GM12874 (cell line): ENCODE measurements at regions not wholly inside any gene's neighbourhood (a gene's known extent, or its start where the extent isn't known, plus 50 kb on each side); places are given as distances from the start of the nearest gene placed in this dataset.

ENCODE experiments used
- TF ChIP-seq, protein P1 (sequence below): IDR thresholded peaks from 2 replicates; pipeline ENCODE4 v1.5.1; 2011; ENCODE audit warnings: low read depth, mild to moderate bottlenecking, control low read depth, low read length, moderate library complexity; ENCODE audit not compliant: insufficient read depth

DNA sequence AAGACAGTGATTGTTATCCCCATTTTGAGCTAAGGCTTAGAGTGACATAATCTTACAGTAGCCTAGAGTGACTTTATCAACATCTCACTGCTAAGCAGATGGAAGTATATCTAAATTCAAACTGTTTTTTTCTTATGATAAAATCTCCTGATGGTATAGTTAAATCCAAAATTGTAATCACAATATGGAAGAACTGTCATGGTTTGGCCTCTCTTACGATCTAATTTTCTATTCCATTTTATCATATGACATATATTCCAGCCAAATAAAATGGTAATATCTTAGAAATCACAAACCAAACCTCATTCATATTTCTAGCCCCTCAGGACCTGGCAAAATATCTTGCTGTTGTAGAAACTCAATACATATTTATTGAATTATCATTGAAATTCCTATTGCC is 864.7 kb downstream of the SLC6A15 start:
- TF ChIP-seq, protein P1, sequence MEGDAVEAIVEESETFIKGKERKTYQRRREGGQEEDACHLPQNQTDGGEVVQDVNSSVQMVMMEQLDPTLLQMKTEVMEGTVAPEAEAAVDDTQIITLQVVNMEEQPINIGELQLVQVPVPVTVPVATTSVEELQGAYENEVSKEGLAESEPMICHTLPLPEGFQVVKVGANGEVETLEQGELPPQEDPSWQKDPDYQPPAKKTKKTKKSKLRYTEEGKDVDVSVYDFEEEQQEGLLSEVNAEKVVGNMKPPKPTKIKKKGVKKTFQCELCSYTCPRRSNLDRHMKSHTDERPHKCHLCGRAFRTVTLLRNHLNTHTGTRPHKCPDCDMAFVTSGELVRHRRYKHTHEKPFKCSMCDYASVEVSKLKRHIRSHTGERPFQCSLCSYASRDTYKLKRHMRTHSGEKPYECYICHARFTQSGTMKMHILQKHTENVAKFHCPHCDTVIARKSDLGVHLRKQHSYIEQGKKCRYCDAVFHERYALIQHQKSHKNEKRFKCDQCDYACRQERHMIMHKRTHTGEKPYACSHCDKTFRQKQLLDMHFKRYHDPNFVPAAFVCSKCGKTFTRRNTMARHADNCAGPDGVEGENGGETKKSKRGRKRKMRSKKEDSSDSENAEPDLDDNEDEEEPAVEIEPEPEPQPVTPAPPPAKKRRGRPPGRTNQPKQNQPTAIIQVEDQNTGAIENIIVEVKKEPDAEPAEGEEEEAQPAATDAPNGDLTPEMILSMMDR, result no peak

DNA sequence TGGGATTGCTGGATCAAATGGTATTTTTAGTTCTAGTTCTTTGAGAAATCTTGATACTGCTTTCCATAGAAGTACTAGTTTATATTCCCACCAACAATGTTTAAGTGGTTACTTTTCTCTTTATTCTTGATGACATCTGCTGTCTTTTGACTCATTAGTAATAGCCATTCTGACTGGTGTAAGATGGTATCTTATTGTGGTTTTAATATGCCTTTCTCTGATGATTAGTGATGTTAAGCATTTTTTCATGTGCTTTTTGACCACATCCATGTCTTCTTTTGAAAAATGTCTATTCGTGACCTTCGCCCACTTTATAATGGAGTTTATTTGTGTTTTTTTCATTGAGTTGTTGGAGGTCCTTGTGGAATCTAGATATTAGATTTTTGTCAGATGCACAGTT is 865.7 kb downstream of the SLC6A15 start:
- TF ChIP-seq, protein P1, result no peak

DNA sequence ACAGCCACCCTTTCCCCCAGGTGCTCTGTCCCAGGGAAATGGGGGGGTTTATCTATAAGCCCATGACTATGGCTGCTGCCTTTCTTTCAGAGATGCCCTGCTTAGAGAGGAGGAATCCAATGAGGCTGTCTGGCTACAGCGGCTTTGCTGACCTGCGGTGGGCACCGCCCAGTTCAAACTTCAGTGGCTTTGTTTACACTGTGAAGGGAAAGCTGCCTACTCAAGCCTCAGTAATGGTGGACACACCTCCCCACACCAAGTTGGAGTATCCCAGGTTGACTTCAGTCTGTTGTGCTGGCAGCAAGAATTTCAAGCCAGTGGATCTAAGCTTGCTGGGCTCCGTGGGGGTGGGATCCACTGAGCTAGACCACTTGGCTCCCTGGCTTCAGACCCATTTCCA is 869.2 kb downstream of the SLC6A15 start:
- TF ChIP-seq, protein P1, result no peak

DNA sequence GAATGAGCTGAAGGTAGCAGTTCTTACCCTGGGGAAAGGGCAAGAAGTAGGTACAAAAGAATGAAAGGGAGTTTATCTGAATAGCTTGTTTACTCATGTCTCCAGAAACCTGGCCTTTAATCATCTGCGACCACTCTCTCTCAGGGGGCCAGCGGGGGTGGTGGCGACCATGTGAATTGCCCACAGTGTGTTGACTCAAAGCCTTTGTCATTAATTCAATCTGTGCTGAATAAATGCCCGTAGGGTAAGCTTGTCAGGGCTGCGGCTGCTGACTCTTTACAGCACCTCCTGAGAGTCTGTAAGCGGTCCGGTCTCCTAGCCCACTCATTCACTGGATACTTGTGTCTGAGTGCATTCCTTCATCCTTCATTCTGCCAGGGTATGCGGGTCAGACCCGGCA is 874.4 kb downstream of the SLC6A15 start:
- TF ChIP-seq, protein P1, result no peak

DNA sequence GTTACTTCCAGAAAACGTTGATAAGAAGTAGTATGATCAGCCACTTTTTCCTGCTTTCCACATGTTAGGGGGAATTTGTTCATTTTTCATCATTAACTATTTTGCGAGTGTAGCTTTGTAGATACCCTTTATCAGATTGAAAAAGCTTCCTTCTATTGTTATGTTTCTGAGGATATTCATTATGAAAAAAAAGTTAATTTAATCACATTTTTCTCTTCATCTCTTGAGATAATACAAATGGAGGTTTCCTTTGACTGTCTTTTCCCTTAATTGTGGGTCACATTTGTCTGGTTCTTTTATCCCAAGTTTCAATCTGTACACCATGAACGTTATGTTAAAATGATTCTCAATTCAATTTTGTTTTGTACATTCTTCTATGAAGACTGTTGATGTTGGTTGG is 875.7 kb downstream of the SLC6A15 start:
- TF ChIP-seq, protein P1, result no peak

DNA sequence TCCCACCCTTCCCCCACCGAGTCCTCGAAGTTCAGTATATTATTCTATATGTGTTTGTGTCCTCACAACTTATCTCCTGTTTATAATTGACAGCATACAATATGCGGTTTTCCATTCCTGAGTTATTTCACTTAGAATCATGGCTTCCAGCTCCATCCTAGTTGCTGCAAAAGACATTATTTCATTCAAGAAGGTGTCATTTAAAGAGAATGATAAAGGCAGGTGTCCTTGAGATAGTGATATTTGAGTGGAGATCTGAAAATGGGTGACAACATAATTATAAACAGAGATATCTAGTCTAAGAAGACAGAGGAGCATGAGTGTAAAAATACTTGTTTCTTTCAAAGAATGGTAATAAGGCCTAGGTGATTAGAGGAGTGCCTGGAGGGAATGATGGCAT is 876.8 kb downstream of the SLC6A15 start:
- TF ChIP-seq, protein P1, result no peak

DNA sequence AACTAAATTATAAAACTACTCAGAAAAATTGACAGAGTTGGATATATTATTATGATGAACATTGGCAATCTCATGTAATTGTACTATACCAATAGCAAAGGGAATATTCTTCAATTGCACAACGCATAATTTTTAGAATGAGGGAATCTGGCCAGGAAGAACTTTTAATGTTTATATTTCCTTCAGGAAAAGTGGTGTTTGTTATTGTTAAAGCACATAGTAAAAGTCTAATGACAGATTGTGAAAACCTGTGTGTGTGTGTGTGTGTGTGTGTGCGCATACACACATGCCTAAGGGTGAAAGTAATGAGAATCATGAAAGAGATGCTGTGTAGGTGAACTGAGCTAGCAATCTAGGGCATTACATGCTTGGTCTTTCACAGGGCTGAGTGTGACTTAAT is 877.7 kb downstream of the SLC6A15 start:
- TF ChIP-seq, protein P1, result no peak

DNA sequence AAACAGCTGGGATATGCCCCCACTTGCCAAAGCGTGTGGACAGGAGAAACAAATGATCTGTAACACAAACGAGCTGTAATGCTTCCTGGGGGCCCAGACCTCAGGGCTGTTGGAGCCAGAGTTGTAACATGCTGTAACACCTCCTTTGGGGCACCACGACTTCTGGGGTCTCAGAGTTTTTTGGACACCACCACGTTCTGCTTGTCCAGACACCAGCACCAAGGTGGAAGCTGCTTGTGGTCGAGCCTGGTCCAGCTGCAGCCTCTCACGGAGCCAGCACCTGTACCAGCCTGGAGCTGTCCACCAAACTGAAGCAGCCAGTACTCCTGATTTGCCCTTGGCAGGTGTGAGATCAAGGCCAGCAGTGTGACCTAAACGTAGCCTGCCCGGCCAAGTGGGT is 879.4 kb downstream of the SLC6A15 start:
- TF ChIP-seq, protein P1, result no peak
